CD4-positive, alpha-beta T cell treated with Interleukin-2 at 100 ng/mL for 4 hours (primary cell): ENCODE measurements at regions not wholly inside any gene's neighbourhood (a gene's known extent, or its start where the extent isn't known, plus 50 kb on each side); places are given as distances from the start of the nearest gene placed in this dataset.
"Not testable (repeated sequence)": the region's sequence is repeated elsewhere in the genome, so short reads cannot be mapped to it uniquely, and the experiment has no call there.

Experiments
- DNase-seq: peaks from one replicate; pipeline ENCODE4 v3.0.0-alpha.2; 2020; ENCODE audit warnings: low spot score

- no peak for DNase-seq
Measured at GRCh38 chr15:37416103-37416502, 315.8 kb upstream of the MEIS2 start.

DNA sequence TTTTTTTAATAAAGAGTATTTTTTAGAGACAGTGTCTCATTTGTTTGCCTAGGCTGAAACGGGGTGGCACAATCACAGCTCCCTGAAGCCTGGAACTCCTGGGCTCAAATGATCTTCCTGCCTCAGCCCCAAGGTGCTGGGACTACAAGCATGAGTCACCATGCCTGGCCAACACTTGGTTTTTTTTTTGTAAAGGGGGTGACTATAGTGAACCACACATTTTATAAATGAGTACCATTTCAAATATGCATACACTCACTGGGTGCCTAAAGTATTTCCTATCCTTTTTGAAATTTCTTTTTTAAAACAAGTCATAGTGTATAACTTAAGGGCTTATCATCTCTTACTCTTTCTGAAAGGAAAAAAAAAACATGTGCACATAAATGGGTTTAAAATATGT lies 325.2 kb upstream of the MEIS2 start:
- no peak for DNase-seq

- not testable (repeated sequence) for DNase-seq
Measured at GRCh38 chr15:37427393-37427792, 327.0 kb upstream of the MEIS2 start.

- no peak for DNase-seq
Measured at GRCh38 chr15:37446921-37447320, 346.6 kb upstream of the MEIS2 start.

DNA sequence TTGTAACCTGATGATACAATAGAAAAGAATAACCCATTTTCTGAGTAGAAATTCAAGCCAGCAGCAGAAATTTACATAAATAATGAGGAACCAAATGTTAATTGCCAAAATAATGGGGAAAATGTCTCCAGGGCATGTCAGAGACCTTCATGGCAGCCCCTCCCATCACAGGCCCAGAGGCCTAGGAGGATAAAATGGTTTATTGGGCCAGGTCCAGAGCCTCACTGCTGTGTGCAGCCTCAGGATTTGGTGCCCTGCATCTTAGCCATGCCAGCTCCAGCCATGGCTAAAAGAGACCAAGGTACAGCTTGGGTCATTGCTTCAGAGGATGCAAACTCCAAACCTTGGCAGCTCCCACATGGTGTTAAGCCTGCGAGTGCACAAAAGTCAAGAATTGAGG lies 352.1 kb upstream of the MEIS2 start:
- no peak for DNase-seq

DNA sequence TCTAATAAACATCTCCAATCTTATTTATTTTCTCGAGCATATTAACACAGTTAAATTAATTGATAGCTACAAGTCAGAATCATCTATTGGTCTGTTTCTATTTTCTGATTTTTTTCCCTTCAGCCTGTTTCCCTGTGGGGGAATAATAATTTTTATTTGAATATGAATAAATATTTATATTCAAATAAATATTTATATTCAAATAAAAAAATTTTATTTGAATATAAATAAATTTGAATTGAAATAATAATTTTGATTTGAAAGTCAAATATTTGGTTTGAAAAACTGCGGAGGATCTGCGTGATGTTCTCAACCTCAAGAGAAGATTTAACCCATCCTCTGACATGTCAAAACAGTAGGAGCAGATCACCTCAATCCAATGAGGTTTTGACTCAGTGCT lies 380.1 kb upstream of the MEIS2 start:
- no peak for DNase-seq

DNA sequence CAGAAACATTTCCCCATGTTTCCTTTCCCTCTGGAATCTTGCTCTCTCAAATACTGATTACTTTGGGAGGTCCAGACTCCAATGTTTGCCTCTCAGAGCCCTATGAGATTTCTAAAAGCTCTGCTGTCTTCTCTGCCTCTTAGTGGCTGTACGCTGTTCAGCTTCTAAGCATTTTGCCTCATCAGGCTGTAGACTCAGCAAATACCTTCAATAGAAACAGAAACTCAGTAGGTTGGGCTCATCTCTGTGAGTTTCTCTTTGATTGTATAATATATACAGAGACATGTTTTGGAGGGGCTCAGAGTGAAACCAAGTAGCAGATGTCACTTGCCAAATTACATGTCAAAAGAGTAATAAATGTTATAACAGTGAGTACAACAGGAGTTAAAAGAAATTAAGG lies 380.8 kb upstream of the MEIS2 start:
- no peak for DNase-seq

GRCh38 chr15:37483779-37484178 lies 383.4 kb upstream of the MEIS2 start:
- no peak for DNase-seq

GRCh38 chr15:37485056-37485455 lies 384.7 kb upstream of the MEIS2 start:
- no peak for DNase-seq

GRCh38 chr15:37490707-37491106 lies 390.4 kb upstream of the MEIS2 start:
- DNase-seq: no peak

GRCh38 chr15:37516621-37517020 lies 416.3 kb upstream of the MEIS2 start:
- no peak for DNase-seq

- no peak for DNase-seq
Measured at GRCh38 chr15:37517191-37517895, 417.0 kb upstream of the MEIS2 start.

DNA sequence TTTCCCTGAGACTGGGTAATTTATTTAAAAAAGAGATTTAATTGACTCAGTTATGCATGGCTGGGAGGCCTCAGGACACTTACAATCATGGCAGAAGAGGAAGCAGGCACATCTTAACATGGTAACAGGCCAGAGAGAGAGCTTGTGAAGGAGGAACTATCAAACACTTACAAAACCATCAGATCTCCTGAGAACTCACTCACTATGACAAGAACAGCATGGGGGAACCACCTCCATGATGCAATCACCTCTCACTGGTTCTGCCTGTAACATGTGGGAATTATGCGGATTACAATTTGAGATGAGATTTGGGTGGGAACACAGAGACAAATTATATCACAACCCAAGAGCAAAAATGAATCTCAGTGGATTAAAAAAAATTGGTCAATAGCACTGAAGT lies 416.0 kb upstream of the TMCO5A start:
- no peak for DNase-seq

- DNase-seq: no peak
Measured at GRCh38 chr15:37520026-37520425, 414.4 kb upstream of the TMCO5A start.

- no peak for DNase-seq
Measured at GRCh38 chr15:37520882-37521281, 413.6 kb upstream of the TMCO5A start.

GRCh38 chr15:37524601-37525000 lies 409.8 kb upstream of the TMCO5A start:
- DNase-seq: no peak

GRCh38 chr15:37528432-37528831 lies 406.0 kb upstream of the TMCO5A start:
- DNase-seq: no peak

DNA sequence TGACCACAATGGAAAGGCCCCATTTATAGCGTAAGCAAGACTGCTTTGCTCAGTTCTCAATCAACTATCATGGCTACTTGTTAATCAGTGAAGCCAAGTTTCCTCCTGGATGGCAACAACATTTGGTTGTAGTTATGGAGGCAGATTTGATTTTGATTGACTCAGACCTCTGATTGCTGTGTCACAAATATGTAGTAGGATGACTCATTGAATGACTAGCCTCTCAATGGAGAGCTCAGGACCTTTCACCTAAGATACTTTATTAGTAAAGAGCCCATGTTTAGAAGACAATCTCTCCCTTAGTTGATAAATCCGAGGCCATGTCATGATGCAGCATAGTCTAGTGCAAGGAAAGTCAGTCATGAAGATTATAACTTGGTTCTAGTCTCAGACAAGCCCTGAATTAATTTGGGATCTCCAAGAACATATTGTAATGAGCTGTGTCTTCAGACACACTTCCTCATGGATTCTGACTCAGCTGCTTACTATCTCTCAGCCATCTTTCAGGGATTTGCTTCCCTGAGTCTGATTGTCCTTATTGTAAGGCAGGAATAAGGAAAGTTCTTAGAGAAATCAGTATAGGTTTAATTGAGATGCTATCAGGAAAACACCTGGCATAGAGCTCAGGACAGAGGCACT lies 397.4 kb upstream of the TMCO5A start:
- DNase-seq: no peak

- DNase-seq: no peak
Measured at GRCh38 chr15:37537802-37538201, 396.6 kb upstream of the TMCO5A start.

DNA sequence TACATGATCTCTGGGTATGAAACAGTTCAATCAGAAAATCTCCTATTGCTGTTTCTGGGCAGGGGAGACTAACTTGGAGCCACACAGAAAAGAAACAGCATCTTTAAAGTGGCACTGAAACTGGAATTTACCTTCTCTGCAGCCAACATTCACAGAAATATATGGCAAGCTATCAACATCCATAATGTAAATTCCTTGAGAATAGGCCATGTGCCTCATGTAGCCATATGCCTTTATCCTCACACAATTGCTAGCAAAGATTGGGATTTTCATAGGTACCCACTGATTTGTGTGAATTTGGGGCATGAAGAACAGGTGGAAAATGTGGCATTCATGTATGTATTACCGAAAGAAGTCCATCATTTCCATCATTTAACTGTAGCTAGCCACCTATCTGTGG lies 386.3 kb upstream of the TMCO5A start:
- DNase-seq: no peak

DNA sequence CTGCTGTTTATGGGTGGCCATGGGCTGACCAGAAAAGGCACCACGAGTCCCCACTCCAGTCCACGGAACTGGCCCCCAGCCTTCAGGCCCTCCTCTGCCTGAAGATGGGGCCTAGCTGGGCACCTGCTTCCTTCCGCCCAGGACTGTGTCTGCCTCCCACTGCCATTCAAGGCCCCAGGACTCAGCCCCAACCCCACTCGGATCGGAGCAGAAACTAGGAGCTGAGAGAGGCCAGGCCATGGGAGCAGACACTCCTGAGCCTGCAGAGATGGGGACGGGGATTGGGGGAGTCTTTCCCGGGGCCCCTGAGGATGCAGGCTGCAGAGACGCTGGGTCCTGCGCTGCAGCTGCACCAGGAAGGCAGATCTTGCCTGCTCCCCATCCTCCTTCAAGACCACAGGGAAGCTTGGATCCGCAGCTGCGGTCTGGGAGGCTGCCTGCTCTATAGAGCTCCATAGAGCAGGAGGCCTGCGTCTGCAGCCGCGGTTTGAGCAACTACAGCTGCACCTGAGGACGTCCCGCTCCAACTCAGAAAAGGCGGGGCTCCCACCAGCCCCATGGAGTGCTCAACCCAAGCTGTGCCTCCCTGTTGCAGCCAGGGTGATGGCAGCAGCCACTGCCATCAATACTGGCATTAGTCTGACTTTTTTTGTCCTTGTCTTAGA lies 383.9 kb upstream of the TMCO5A start:
- DNase-seq: no peak

GRCh38 chr15:37572401-37572800 lies 362.0 kb upstream of the TMCO5A start:
- no peak for DNase-seq

GRCh38 chr15:37574985-37575384 lies 359.5 kb upstream of the TMCO5A start:
- no peak for DNase-seq

DNA sequence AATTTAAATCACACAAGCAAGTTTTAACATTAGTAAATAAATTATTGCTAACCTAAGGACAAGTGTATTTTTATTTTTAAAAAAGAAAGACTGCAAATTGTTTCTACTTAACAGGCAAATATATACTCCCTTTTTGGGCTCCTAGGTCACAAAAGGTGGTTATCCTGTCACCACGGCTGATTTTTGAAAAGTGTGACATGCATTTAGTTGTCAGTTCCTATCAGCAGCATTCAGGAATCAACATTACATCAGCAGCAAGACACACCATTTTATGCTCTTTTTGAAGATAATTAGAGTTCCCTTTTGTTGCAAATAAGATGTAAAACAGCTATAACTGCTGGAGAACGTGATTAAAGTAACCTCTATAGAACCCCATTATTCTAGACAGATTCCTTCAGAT lies 357.5 kb upstream of the TMCO5A start:
- no peak for DNase-seq
